ENCODE measurements at regions not wholly inside any gene's neighbourhood (a gene's known extent, or its start where the extent isn't known, plus 50 kb on each side); places are given as distances from the start of the nearest gene placed in this dataset.

- Histone ChIP-seq H3K4me1 (ENCODE audit: control insufficient read depth in 1 of 2, insufficient read depth in 2 of 2, low read length in 2 of 2) (no peaks in the 10 kb centered on the region), H3K4me3 (ENCODE audit: low read length in 2 of 2) (no peak overlapping the region), H3K9me3 (ENCODE audit: control insufficient read depth, low read length) (peaks cover 3% of the 10 kb centered on the region), H3K27me3 (ENCODE audit: control insufficient read depth in 1 of 2, insufficient read depth in 2 of 2, low read length in 1 of 2) (no peaks in the 10 kb centered on the region), H3K36me3 (ENCODE audit: control insufficient read depth in 1 of 2, insufficient read depth in 2 of 2, low read length in 1 of 2) (no peaks in the 10 kb centered on the region), H3K27ac (ENCODE audit: low read depth in 1 of 2, low read length in 2 of 2) (no peak overlapping the region)
- intact Hi-C loops (cut with DNase I) = no loop called here
- DNase-seq (no peak), ATAC-seq (ENCODE audit: low FRiP score) (no peak)
- WGBS, 2 donors = 66 to 85% methylated on average over 3 of the region's 3 CpGs
Observed at GRCh38 chr18:51300912-51301311, 103.4 kb upstream of the MEX3C start.

- no peak overlapping the region for H3K4me3 ChIP-seq (ENCODE audit: low read length in 2 of 2)
- H3K27me3 ChIP-seq (ENCODE audit: control insufficient read depth in 1 of 2, insufficient read depth in 2 of 2, low read length in 1 of 2) = no peaks in the 10 kb centered on the region
- no peak overlapping the region for H3K27ac ChIP-seq (ENCODE audit: low read depth in 1 of 2, low read length in 2 of 2)
- intact Hi-C loops (cut with DNase I) = no loop called here
- no peaks in the 10 kb centered on the region for H3K36me3 ChIP-seq (ENCODE audit: control insufficient read depth in 1 of 2, insufficient read depth in 2 of 2, low read length in 1 of 2)
- 87 to 92% methylated on average over 3 of the region's 3 CpGs for WGBS, 2 donors
- H3K4me1 ChIP-seq (ENCODE audit: control insufficient read depth in 1 of 2, insufficient read depth in 2 of 2, low read length in 2 of 2) = no peaks in the 10 kb centered on the region
- H3K9me3 ChIP-seq (ENCODE audit: control insufficient read depth, low read length) = peaks cover 3% of the 10 kb centered on the region
- ATAC-seq (ENCODE audit: low FRiP score) (no peak), DNase-seq (no peak)
Observed at GRCh38 chr18:51301376-51301775, 103.9 kb upstream of the MEX3C start.

- H3K4me3 ChIP-seq (ENCODE audit: low read length in 2 of 2) = no peak overlapping the region
- no peaks in the 10 kb centered on the region for H3K4me1 ChIP-seq (ENCODE audit: control insufficient read depth in 1 of 2, insufficient read depth in 2 of 2, low read length in 2 of 2)
- no peak overlapping the region for H3K27ac ChIP-seq (ENCODE audit: low read depth in 1 of 2, low read length in 2 of 2)
- intact Hi-C loops (cut with DNase I) = no loop called here
- DNase-seq (no peak), ATAC-seq (ENCODE audit: low FRiP score) (no peak)
- no peaks in the 10 kb centered on the region for H3K9me3 ChIP-seq (ENCODE audit: control insufficient read depth, low read length)
- H3K36me3 ChIP-seq (ENCODE audit: control insufficient read depth in 1 of 2, insufficient read depth in 2 of 2, low read length in 1 of 2) = no peaks in the 10 kb centered on the region
- no peaks in the 10 kb centered on the region for H3K27me3 ChIP-seq (ENCODE audit: control insufficient read depth in 1 of 2, insufficient read depth in 2 of 2, low read length in 1 of 2)
- 77 to 81% methylated on average over 1 of the region's 1 CpG for WGBS, 2 donors
Observed at GRCh38 chr18:51316677-51317076, 119.2 kb upstream of the MEX3C start.

GRCh38 chr18:51321696-51322095 lies 124.2 kb upstream of the MEX3C start:
- DNase-seq = no peak
- Histone ChIP-seq H3K4me3 (ENCODE audit: low read length in 2 of 2) (no peak overlapping the region), H3K27me3 (ENCODE audit: control insufficient read depth in 1 of 2, insufficient read depth in 2 of 2, low read length in 1 of 2) (no peaks in the 10 kb centered on the region), H3K36me3 (ENCODE audit: control insufficient read depth in 1 of 2, insufficient read depth in 2 of 2, low read length in 1 of 2) (no peaks in the 10 kb centered on the region), H3K4me1 (ENCODE audit: control insufficient read depth in 1 of 2, insufficient read depth in 2 of 2, low read length in 2 of 2) (no peaks in the 10 kb centered on the region), H3K9me3 (ENCODE audit: control insufficient read depth, low read length) (peaks cover 2% of the 10 kb centered on the region), H3K27ac (ENCODE audit: low read depth in 1 of 2, low read length in 2 of 2) (no peak overlapping the region)
- WGBS, 2 donors = 16 to 25% methylated on average over 1 of the region's 1 CpG
- intact Hi-C loops (cut with DNase I) = no loop called here
- ATAC-seq (ENCODE audit: low FRiP score) = no peak

- DNase-seq = no peak
- H3K4me1 ChIP-seq (ENCODE audit: control insufficient read depth in 1 of 2, insufficient read depth in 2 of 2, low read length in 2 of 2) = no peaks in the 10 kb centered on the region
- no peak overlapping the region for H3K4me3 ChIP-seq (ENCODE audit: low read length in 2 of 2)
- 67 to 73% methylated on average over 4 of the region's 4 CpGs for WGBS, 2 donors
- no peaks in the 10 kb centered on the region for H3K36me3 ChIP-seq (ENCODE audit: control insufficient read depth in 1 of 2, insufficient read depth in 2 of 2, low read length in 1 of 2)
- intact Hi-C loops (cut with DNase I) = no loop called here
- no peak for ATAC-seq (ENCODE audit: low FRiP score)
- no peaks in the 10 kb centered on the region for H3K27me3 ChIP-seq (ENCODE audit: control insufficient read depth in 1 of 2, insufficient read depth in 2 of 2, low read length in 1 of 2)
- peaks cover 2% of the 10 kb centered on the region for H3K9me3 ChIP-seq (ENCODE audit: control insufficient read depth, low read length)
- H3K27ac ChIP-seq (ENCODE audit: low read depth in 1 of 2, low read length in 2 of 2) = no peak overlapping the region
Observed at GRCh38 chr18:51323961-51324360, 126.5 kb upstream of the MEX3C start.

- Histone ChIP-seq H3K36me3 (ENCODE audit: control insufficient read depth in 1 of 2, insufficient read depth in 2 of 2, low read length in 1 of 2) (no peaks in the 10 kb centered on the region), H3K4me1 (ENCODE audit: control insufficient read depth in 1 of 2, insufficient read depth in 2 of 2, low read length in 2 of 2) (no peaks in the 10 kb centered on the region), H3K9me3 (ENCODE audit: control insufficient read depth, low read length) (peaks cover 2% of the 10 kb centered on the region), H3K27ac (ENCODE audit: low read depth in 1 of 2, low read length in 2 of 2) (no peak overlapping the region), H3K4me3 (ENCODE audit: low read length in 2 of 2) (no peak overlapping the region), H3K27me3 (ENCODE audit: control insufficient read depth in 1 of 2, insufficient read depth in 2 of 2, low read length in 1 of 2) (no peaks in the 10 kb centered on the region)
- 44 to 67% methylated on average over 4 of the region's 4 CpGs for WGBS, 2 donors
- DNase-seq (no peak), ATAC-seq (ENCODE audit: low FRiP score) (no peak)
- intact Hi-C loops (cut with DNase I) = no loop called here
Observed at GRCh38 chr18:51330148-51330547, 132.7 kb upstream of the MEX3C start.

GRCh38 chr18:51330739-51331138 lies 133.3 kb upstream of the MEX3C start:
- Histone ChIP-seq H3K27me3 (ENCODE audit: control insufficient read depth in 1 of 2, insufficient read depth in 2 of 2, low read length in 1 of 2) (no peaks in the 10 kb centered on the region), H3K27ac (ENCODE audit: low read depth in 1 of 2, low read length in 2 of 2) (no peak overlapping the region), H3K9me3 (ENCODE audit: control insufficient read depth, low read length) (peaks cover under 1% of the 10 kb centered on the region), H3K36me3 (ENCODE audit: control insufficient read depth in 1 of 2, insufficient read depth in 2 of 2, low read length in 1 of 2) (no peaks in the 10 kb centered on the region), H3K4me3 (ENCODE audit: low read length in 2 of 2) (no peak overlapping the region), H3K4me1 (ENCODE audit: control insufficient read depth in 1 of 2, insufficient read depth in 2 of 2, low read length in 2 of 2) (no peaks in the 10 kb centered on the region)
- no peak for DNase-seq
- intact Hi-C loops (cut with DNase I) = no loop called here
- 45 to 50% methylated on average over 5 of the region's 5 CpGs for WGBS, 2 donors
- no peak for ATAC-seq (ENCODE audit: low FRiP score)

- DNase-seq (no peak), ATAC-seq (ENCODE audit: low FRiP score) (no peak)
- 46 to 49% methylated on average over 2 of the region's 2 CpGs for WGBS, 2 donors
- Histone ChIP-seq H3K9me3 (ENCODE audit: control insufficient read depth, low read length) (no peaks in the 10 kb centered on the region), H3K36me3 (ENCODE audit: control insufficient read depth in 1 of 2, insufficient read depth in 2 of 2, low read length in 1 of 2) (no peaks in the 10 kb centered on the region), H3K4me1 (ENCODE audit: control insufficient read depth in 1 of 2, insufficient read depth in 2 of 2, low read length in 2 of 2) (no peaks in the 10 kb centered on the region), H3K27ac (ENCODE audit: low read depth in 1 of 2, low read length in 2 of 2) (no peak overlapping the region), H3K4me3 (ENCODE audit: low read length in 2 of 2) (no peak overlapping the region), H3K27me3 (ENCODE audit: control insufficient read depth in 1 of 2, insufficient read depth in 2 of 2, low read length in 1 of 2) (no peaks in the 10 kb centered on the region)
- intact Hi-C loops (cut with DNase I) = no loop called here
Observed at GRCh38 chr18:51337406-51337805, 139.9 kb upstream of the MEX3C start.

GRCh38 chr18:51339856-51340255 lies 142.4 kb upstream of the MEX3C start:
- no peaks in the 10 kb centered on the region for H3K4me1 ChIP-seq (ENCODE audit: control insufficient read depth in 1 of 2, insufficient read depth in 2 of 2, low read length in 2 of 2)
- WGBS, 2 donors = 62 to 68% methylated on average over 2 of the region's 2 CpGs
- ATAC-seq (ENCODE audit: low FRiP score) (no peak), DNase-seq (no peak)
- intact Hi-C loops (cut with DNase I) = no loop called here
- H3K9me3 ChIP-seq (ENCODE audit: control insufficient read depth, low read length) = peaks cover 1% of the 10 kb centered on the region
- H3K36me3 ChIP-seq (ENCODE audit: control insufficient read depth in 1 of 2, insufficient read depth in 2 of 2, low read length in 1 of 2) = no peaks in the 10 kb centered on the region
- H3K27me3 ChIP-seq (ENCODE audit: control insufficient read depth in 1 of 2, insufficient read depth in 2 of 2, low read length in 1 of 2) = no peaks in the 10 kb centered on the region
- no peak overlapping the region for H3K27ac ChIP-seq (ENCODE audit: low read depth in 1 of 2, low read length in 2 of 2)
- H3K4me3 ChIP-seq (ENCODE audit: low read length in 2 of 2) = no peak overlapping the region
